HG03025 (cell line): ENCODE measurements at regions not wholly inside any gene's neighbourhood (a gene's known extent, or its start where the extent isn't known, plus 50 kb on each side); places are given as distances from the start of the nearest gene placed in this dataset.
A peak's percentile ranks its signal among the peaks of the same experiment; 100 is the strongest.

Source experiments
- ATAC-seq: cut with Tn5 transposase; IDR thresholded peaks from one replicate; pipeline ENCODE4 v1.9.1; 2021; ENCODE audit warnings: mild to moderate bottlenecking, moderate library complexity; ENCODE audit not compliant: unreplicated experiment, low FRiP score

- ATAC-seq, result peak; percentile 19
Observed at GRCh38 chr20:53707371-53708055, 113.9 kb upstream of the ZNF217 start.

GRCh38 chr20:53706466-53707370 lies 113.1 kb upstream of the ZNF217 start:
- ATAC-seq, result no peak

- ATAC-seq, result no peak
Observed at GRCh38 chr20:53706008-53706465, 112.4 kb upstream of the ZNF217 start.

- no peak for ATAC-seq
Observed at GRCh38 chr20:53702617-53703016, 109.0 kb upstream of the ZNF217 start.

GRCh38 chr20:53699906-53700305 lies 106.3 kb upstream of the ZNF217 start:
- no peak for ATAC-seq

- ATAC-seq, result no peak
Observed at GRCh38 chr20:53699085-53699674, 105.5 kb upstream of the ZNF217 start.

- ATAC-seq, result no peak
Observed at GRCh38 chr20:53698371-53698978, 104.8 kb upstream of the ZNF217 start.

- ATAC-seq, result no peak
Observed at GRCh38 chr20:53695797-53696527, 102.3 kb upstream of the ZNF217 start.

- no peak for ATAC-seq
Observed at GRCh38 chr20:53693262-53693871, 99.7 kb upstream of the ZNF217 start.

GRCh38 chr20:53692465-53693067 lies 98.9 kb upstream of the ZNF217 start:
- no peak for ATAC-seq

- no peak for ATAC-seq
Observed at GRCh38 chr20:53691811-53692192, 98.2 kb upstream of the ZNF217 start.

- ATAC-seq, result no peak
Observed at GRCh38 chr20:53691060-53691810, 97.6 kb upstream of the ZNF217 start.

GRCh38 chr20:53688085-53688484 lies 94.4 kb upstream of the ZNF217 start:
- ATAC-seq, result no peak

- no peak for ATAC-seq
Observed at GRCh38 chr20:53685070-53685595, 91.5 kb upstream of the ZNF217 start.

- no peak for ATAC-seq
Observed at GRCh38 chr20:53683506-53683905, 89.9 kb upstream of the ZNF217 start.

GRCh38 chr20:53681352-53682212 lies 87.9 kb upstream of the ZNF217 start:
- no peak for ATAC-seq

GRCh38 chr20:53679597-53680309 lies 86.1 kb upstream of the ZNF217 start:
- no peak for ATAC-seq
